ENCODE measurements at regions not wholly inside any gene's neighbourhood (a gene's known extent, or its start where the extent isn't known, plus 50 kb on each side); places are given as distances from the start of the nearest gene placed in this dataset.

DNA sequence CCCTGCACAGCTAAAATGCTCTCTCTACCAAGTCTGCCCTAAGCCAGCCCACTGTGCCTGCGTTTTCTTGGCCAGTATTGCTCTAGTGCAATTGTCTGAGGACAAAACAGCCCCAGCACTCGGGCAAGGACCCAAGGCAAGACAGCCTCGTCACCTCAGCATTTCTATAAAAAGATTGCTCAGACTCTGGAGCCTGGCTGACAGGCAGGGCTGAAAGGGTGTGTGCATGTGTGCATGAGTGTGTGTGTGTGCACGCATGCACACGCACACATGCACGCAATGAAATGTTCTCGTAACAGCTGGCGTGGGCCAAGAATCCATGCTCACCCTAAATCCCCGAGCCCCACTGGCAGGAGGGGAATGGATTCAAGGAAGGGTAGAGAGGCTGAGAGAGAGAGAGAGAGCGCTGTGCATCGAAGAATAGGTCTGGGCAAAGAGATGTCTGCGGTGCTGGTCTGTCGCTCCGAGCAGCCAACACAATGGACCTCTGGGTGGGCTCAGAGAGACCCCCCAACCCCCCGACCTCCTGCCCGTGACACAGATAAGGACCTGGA, 579.2 kb downstream of the BCOR start:
- no peak for DNase-seq

DNA sequence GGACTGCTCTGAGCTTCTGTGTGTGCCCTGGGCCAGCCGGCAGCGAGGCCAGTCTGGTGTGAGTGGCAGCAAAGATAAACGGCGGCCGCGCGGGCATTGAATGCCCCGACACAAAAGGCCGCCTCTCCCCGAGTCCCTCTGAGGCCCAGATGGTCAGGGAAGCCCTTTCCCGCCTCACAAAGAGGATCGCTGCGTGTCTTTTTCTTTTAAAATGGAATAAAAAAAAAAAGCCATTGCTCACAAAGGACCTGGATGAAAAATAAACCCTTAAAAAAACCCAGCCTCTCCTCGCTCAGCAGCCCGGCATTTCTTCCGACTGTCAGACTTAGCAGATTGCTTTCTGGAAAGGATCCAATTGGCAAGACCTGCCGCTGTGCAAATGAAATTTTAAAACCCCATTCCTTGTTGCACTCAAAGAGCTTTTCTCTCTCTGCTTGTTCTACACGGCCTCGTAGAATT, 578.7 kb downstream of the BCOR start:
- DNase-seq: no peak

DNA sequence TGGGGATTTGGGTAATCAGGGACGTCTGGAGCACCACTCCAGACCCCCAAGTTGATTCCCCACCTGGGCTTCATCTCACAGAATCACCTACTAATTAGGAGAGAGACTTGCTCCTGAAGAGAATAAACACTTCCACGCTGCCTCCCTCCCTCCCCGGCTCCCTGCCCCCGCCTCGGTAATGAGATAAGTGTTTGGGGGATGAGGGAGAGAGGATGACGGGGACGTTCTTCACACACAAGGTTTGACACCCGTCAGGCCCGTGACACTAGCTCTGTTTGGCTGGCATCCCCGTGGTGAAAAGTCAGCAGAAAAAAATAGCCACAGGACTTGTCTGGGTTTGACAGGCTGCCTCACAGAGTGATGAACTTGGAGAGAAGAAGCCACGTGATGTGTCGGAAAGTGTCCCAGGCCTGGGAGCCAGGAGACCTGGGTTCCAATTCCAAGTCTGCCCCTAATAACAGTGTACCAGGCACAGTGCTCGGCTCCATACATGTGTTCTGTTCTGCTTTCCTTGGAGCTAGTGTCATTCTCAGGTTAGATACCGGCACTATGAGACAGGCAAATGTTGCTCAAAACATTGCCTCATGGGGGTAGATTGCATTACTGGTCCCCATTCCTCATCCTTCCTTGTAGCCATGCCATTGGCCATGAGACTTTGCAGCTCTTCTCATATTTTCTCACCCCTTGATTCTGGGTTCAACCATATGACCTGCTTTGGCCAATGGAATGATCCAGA, 578.0 kb downstream of the BCOR start:
- DNase-seq: no peak

DNA sequence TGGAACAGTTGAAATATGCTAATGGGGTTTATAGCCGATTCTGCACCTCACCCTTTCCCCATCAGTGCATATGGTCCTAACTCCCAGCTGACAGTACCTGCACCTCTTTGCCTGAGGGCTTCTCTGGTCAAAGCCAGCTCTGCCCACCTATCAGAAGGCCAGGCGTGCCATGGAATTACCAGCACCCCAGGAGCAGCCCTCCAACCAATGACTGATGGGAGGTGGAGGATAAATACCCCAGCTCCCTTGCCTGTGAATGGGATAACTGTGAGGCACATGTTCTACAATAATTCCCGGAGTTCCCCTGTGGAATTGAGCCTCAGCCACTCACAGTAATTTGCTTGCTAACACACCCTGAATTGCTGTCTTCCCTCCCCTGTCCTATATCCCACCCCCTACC, 572.0 kb downstream of the BCOR start:
- DNase-seq: no peak

DNA sequence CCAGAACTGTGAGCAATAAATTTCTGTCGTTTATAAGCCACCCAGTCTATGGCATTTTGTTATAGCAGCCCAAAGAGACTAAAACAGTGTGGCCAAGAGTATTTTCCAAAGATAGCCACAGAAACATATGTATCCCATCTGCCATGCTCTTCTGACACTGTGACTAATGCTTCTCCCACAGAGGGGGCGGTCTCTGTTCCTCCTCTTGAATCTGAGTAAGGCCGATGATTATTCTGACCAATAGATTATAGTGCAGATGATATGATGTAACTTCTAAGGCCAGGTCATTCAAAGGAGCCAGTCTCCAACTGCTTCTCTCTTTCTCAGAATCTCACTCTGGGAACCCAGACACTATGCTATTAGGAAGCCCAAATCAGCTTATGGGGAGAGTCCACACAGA, 570.7 kb downstream of the BCOR start:
- DNase-seq: no peak

DNA sequence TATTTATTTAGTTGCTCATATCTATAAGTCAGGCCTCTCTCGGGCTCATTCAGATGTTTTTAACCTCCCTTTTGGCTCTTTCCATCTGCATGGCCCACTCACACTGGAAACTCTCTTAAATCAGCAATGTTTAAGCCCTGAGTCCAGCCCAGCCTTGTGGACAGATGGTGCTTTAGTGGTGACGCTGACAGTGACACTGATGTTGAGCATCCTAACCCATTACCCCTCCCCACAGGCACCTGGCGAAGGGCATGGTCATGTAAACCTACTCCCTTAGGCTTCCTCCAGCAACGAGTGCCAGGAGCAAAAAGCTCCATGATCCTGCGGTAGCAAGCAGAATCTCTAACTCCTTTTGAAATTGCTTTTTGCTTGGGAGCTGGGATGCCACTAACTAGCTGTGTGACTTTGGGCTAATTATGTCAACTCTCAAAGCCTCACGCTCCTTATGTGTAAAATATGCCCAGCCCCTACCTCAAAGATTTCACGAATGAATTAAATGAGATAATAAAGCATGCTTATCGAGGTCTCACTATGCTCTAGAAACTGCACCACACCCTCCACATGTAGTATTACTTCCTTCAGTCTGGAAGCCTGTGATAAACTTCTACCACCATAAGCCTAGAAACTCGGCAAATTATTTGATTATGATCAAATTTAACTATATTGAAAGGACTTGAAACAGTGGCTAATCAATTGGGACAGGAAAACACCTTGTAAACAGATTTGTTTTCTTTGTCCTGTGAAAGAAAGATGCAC, 569.4 kb downstream of the BCOR start:
- no peak for DNase-seq

DNA sequence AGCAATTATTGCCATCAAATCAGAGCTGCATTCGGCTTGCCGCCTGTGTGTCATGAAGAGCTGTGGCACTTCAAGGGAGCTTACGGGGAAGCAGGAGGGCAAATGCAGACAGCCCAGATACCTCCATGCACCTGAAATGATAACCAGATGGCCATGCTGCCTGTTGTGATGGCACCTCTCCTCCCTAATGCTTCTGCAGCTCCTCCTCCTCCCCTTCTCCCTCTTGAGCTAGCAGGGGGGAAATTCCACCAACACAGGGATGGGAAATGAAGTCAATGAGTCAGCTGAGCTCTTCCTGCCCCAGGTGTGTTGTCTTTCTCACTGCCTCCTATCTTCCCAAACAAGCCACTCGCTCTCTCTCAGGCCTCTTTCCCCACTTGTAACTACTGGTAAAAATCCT, 565.0 kb downstream of the BCOR start:
- no peak for DNase-seq

DNA sequence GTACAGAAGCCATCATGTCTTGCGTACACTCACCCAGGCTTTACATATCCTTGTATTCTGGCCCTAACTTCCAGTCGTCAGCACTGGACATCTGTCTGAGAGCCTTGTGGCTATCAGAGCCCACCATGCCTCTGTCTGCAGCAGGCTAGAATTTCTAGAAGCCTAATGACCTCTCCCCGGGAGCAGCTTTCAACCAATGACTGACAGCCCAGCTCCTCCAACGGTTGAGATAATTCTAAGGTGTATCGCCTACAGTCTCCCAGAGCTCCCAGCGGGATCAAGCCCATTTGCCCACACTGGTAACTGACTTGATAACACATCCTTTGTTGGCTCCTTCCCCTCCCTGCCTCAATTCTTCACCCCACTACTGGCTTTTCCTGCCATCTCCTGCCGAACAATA, 562.8 kb downstream of the BCOR start:
- no peak for DNase-seq

DNA sequence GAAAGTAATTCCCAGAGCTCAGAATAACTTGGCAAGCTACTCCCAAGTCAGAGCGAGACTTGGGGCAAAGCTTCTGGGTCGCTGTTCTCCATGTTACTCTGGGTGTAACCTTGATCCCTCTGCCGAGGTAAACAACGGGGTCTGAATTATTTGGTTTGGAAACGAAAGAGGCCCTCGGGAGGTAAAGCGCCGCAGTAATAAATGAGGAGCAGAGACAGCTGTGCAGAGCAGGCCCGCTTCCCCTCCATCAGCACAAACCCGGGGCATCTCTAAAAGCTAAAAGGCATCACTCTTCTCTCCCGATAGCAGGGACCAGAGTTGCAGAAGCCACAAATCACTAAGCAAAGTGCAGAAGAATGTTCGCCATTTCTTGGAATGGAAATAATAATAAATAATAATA, 561.5 kb downstream of the BCOR start:
- DNase-seq: no peak

DNA sequence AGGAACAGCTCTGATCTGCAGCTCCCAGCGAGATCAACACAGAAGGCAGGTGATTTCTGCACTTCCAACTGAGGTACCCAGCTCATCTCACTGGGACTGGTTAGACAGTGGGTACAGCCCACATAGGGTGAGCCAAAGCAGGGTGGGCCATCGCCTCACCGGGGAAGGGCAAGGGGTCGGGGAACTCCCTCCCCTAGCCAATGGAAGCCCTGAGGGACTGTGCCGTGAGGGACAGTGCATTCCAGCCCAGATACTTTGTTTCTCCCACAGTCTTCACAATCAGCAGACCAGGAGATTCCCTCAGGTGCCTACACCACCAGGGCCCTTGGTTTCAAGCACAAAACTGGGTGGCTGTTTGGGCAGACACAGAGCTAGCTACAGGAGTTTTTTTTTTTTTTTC, 555.9 kb downstream of the BCOR start:
- no peak for DNase-seq

DNA sequence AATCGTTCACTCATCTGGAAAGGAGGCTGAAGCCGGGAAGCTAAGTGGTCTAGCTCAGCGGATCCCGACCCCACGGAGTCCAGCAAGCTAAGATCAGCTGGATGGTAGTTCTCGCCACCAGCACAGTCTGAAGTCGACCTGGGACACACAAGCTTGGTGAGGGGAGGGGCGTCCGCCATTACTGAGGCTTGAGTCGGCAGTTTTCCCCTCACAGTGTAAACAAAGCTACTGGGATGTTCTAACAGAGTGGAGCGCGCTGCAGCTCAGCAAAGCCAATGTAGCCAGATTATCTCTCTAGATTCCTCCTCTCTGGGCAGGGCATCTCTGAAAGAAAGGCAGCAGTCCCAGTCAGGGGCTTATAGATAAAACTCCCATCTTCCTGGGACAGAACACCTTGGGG, 555.4 kb downstream of the BCOR start:
- no peak for DNase-seq

DNA sequence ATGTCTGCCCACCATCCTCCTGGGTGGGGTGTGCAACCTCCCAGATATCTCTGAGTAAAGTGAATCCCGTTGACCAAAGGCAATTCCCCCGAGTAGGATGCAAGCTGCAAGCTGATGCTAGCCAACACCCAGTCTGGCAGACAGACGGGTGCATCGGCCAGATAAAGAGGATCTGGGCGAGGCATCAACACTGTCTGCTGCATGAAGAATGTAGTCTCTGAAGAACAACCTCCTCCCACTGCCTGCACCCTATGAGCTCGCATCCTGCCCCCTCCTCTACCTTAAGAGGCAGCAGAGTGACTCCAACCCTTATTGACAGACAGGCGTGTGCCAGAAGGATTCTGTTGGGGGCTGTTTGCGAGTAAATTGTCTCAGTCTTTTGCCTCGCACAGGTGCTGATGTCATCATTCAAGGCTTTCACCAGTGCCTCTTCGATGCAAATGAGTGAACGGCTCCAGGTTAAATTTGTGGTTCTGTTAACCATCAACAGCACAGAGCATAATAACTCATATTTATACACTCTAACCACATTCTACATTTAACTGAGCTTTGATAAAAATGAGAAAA, 546.9 kb downstream of the BCOR start:
- DNase-seq: no peak

DNA sequence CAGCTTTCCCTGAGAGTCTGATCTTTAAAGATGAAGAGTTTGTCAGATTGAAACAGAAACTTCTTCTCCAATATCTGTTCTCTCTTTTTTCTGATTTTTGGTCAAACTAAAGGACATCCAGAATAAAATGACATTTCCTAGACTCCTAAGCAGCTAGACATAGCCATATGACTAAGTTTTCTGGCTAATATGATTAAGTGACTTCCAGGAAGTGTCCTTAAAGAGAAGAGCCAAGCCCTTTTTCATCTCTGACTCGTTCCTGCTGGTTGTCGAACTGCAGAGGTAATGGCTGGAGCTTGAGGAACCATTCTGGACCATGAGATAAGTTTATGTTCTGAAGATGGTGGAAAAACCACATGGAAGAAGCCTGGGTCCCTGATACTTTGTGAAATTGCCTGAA, 546.0 kb downstream of the BCOR start:
- DNase-seq: no peak

DNA sequence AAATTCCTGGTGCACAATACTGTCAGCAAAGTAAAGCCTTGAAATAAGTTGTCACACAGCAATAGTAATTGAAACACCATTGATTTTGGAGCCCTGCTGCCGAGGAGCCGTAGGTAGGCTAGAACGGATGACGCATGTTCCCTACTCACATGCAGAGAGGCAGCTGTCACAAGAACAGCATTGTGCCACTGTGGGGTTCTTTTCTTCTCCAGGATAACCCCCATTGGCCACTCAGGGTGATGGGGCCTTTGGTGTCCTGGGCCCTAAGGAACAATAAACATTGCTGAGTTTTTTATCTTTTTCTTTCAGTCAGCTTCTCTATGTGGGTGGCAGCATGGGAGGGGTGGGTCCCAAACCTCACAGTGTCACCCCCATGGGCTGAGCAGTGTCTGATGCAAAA, 542.3 kb downstream of the BCOR start:
- no peak for DNase-seq

DNA sequence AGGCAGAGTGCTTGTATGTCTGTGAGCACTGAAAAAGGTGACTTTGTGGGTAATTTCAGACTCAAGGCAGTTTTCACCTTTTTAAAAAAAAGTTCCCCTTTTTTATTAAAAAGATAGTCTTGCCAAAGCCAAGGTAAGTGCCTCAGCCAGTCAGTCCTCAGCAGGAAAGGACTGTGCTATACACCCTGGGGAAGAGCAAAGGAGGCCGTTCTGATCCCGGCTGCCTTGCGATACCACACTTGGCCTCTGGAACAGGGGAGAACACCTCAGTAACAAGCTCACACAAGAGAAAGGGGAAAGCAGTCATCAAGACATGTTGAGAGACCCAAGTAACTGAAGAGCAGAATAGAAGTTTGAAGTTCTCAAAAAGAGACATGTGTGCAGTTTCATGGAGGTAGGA, 541.7 kb downstream of the BCOR start:
- no peak for DNase-seq

DNA sequence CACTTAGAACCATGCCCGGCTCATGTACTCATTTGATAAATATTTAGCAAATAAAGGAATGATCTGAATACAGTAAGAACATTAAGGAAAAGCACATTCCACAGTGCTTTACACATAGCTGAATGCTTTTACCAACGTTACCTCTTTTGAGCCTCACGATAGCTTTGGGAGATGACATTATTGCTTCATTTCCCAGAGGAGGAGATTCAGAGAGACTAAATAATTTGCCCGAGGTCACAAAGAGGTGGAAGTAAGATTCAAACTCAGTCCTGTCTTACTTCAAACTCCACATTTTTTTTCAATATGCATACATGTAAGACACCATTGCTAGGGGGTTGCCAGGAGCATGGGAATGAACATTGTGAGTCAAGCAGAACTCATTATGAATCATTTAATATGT, 538.5 kb downstream of the BCOR start:
- no peak for DNase-seq

DNA sequence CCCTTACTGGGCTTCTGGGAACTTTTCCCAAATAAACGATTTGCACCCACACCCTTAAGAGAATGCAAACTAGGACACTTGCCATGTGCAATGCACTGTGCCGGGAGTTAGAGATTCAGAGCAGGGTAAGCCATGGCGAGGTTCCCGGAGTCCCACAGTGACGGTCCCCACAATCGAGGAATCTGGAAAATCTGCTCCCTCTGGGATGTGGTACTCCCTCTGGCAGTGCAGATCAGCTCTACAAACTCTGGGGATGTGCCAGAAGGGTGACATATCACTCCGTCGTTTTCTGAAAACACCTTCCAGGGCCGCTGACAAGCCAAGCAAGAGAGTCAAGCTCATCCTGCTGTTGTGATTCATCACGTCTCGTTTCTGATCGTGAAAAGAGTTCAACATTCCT, 537.5 kb downstream of the BCOR start:
- no peak for DNase-seq

DNA sequence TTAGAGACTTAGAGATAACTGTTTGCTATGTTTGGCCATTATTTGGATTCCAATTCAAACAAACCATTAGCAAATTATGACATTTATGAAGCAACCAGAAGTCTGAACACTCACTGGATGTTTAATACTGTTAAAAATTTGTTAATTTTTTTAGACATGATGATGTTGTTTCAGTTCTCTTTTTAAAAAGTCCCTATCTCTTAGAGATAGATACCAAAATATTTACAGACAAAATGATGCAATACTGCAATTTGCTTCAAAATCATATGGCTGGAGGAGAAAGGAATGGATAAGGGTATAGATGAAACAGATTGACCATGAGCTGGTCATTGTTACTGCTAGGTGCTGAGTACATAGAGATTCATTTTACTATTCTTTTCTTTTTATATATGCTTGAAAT, 534.6 kb downstream of the BCOR start:
- DNase-seq: no peak

DNA sequence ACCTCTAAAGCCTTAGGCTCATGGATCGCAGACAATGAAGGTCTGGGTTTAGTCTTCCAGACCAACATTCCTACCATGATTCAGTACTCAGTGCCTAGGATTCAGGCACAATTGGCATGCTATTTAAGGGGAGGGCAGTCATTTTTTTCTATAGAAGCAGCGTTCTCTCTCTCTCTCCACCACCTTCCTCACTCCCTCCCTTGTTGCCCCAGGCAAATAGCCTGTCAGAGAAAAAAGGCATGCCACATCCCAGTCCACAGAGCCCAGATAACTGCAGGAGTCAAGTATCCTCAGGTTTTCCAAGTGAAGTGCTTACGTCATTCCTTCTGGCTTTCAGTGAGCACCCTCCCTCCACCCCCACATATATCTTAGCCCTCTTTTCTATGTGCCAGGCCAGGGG, 533.0 kb downstream of the BCOR start:
- DNase-seq: no peak

DNA sequence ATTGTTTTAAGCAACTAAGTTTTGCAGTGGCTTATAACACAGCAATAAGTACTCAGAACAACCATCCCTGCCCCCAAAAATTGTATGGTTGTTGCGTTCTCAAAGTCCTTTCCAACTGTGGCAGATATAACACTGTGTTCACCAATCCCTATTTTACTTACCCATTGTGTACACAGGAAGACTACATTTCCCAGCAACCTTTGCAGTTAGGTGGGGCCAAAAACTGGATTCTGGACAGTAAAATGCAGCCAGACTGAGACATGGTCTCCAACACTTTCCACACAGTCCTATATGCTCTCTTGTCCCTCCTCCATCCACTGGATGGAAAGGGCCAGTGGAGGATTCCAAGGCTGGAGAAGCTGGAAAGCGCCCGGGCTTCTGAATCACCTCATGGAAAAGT, 523.6 kb downstream of the BCOR start:
- DNase-seq: no peak

DNA sequence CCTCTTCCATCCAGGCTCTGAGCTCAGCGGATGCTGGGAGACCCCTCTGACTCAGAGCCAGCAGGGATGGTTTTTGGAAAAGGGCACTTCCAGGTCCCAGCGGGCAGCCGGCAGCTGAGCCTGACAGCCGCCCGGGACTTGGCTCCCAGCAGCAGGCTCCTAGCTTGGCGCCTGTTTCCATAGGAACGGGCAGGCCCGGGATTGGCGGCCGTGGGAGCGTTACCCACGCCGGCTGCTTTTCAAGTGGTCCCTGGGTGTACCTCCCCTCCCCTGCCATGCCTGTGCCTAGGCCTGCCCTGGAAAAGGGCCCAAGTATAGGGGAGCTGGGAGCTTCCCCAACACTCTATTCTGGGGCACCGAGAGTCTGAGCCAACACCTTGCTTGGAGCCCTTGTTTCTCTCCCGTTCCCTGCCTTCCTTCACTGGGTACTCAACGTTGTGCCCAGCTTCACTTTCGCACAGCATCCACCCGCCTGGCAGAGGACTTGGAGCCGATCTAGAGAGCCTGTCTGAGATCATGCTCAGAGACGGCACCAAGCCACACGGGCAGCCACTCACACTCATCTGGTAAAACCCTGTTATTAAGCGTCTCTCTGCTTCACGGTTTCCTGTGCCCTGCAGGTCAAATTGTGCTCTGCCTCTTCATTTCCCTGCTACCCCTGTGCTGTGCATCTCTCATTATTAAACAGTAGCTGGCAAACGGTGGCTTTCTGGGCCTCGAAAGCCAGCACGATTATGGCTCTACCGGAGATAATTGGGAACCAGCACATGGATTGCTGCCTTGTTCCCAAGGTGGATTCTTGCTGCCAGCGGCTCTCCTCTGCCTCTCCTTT, 521.5 kb downstream of the BCOR start:
- no peak for DNase-seq

DNA sequence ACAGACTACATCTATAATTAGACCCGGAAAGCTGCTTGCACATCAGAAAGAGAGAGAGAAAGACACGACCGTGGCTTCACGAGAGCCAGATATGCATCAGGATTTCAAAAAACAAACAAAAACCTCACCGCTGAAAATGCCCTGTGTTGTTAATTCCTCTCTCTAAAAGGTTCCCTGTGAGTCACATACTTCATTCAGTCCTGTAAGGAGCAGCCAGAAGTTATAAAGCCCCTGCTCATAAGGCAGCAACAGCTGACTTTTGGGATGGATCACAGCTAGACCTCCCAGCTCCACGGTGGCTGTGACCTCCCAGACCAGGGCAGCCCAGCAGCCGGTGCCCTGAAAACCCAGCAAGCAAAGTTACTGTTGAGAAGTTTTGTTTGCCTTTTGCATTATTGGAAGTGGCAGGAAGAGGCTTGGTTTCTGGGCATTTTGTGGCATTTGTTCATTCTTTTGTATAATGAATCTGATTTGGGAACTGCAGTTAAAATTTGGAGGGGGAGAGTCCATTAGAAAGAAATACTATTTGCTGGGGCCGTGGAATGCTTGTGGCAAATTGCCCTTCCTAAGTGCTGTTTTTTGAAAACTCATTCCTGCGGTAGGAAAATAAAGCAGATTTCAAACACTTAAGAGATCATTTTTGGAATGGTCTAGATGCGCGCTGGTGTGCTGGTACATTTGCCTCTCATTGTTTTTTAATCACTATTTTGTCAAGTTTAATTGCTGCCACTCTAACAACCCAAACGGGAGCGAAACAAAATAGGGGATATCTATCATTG, 520.4 kb downstream of the BCOR start:
- no peak for DNase-seq

All from NCI-H187 treated with DMSO at 0.1 percent for 48 hours (cell line).